Neural cell (in vitro differentiated cells): ENCODE measurements at regions not wholly inside any gene's neighbourhood (a gene's known extent, or its start where the extent isn't known, plus 50 kb on each side); places are given as distances from the start of the nearest gene placed in this dataset.

Experiments used
- CTCF ChIP-seq: fragments of 450-650 bp; IDR thresholded peaks from 2 replicates; pipeline ENCODE4 v1.5.1; 2014; ENCODE audit warnings: antibody characterized with exemption, mild to moderate bottlenecking, moderate library complexity; ENCODE audit not compliant: poor library complexity, severe bottlenecking
- POLR2AphosphoS5 ChIP-seq: IDR thresholded peaks from 2 replicates; pipeline ENCODE4 v1.6.1; 2012

GRCh38 chr22:48778308-48779195, 1049.1 kb downstream of the BRD1 start:
- no peak for TF ChIP-seq CTCF
- TF ChIP-seq POLR2AphosphoS5, result no peak
